WTC11 (cell line): ENCODE measurements at regions not wholly inside any gene's neighbourhood (a gene's known extent, or its start where the extent isn't known, plus 50 kb on each side); places are given as distances from the start of the nearest gene placed in this dataset.

Source experiments
- ATAC-seq: fragments of 200-7000 bp; cut with Tn5 transposase; 2 replicates; pipeline ENCODE4 v1.10.0; 2021; ENCODE audit warnings: mild to moderate bottlenecking, moderate library complexity
- CTCF ChIA-PET: fragments of 300-600 bp; sonication (Branson Sonifier 250); formaldehyde crosslinking; loops from one replicate; lab custom pipeline; 2021; ENCODE audit warnings: antibody characterized with exemption; lab: Charles Lee
- POLR2A ChIA-PET: fragments of 350-600 bp; sonication (Branson Sonifier 250); formaldehyde crosslinking; loops from one replicate; lab custom pipeline; 2021; ENCODE audit warnings: antibody characterized with exemption; lab: Charles Lee
- DNase-seq: peaks from one replicate; pipeline ENCODE4 v3.0.0; 2021; ENCODE audit warnings: low spot score
- H3K27ac Mint-ChIP-seq: 2 replicates; pipeline ENCODE4 v1.8.0; 2021; ENCODE audit warnings: mixed read lengths
- H3K27me3 Mint-ChIP-seq: 2 replicates; pipeline ENCODE4 v1.8.0; 2021; ENCODE audit warnings: low read depth, mild to moderate bottlenecking, moderate library complexity, mixed read lengths
- H3K36me3 Mint-ChIP-seq: 2 replicates; pipeline ENCODE4 v1.8.0; 2021; ENCODE audit warnings: mixed read lengths
- H3K4me1 Mint-ChIP-seq: 2 replicates; pipeline ENCODE4 v1.8.0; 2022; ENCODE audit warnings: mixed read lengths
- H3K4me3 Mint-ChIP-seq: 2 replicates; pipeline ENCODE4 v1.8.0; 2021; ENCODE audit warnings: mild to moderate bottlenecking, moderate library complexity, mixed read lengths
- H3K9me3 Mint-ChIP-seq: 2 replicates; pipeline ENCODE4 v1.8.0; 2021; ENCODE audit warnings: mixed read lengths
- AFF4 ChIP-seq: sonication (generic); formaldehyde crosslinking; IDR thresholded peaks from 2 replicates; pipeline ENCODE4 v1.8.1; 2023; ENCODE audit warnings: mild to moderate bottlenecking, missing genetic modification reagents, borderline replicate concordance
- ESRRA ChIP-seq: sonication (generic); formaldehyde crosslinking; IDR thresholded peaks from 2 replicates; pipeline ENCODE4 v1.8.1; 2022; ENCODE audit warnings: mild to moderate bottlenecking, missing genetic modification reagents, borderline replicate concordance
- FOXP1 ChIP-seq: sonication (generic); formaldehyde crosslinking; IDR thresholded peaks from 2 replicates; pipeline ENCODE4 v1.8.0; 2022; ENCODE audit warnings: missing genetic modification reagents, mild to moderate bottlenecking, moderate library complexity, borderline replicate concordance
- GRHL2 ChIP-seq: fragments of 250-450 bp; sonication (Bioruptor Pico); IDR thresholded peaks from 2 replicates; pipeline ENCODE4 v1.8.0; 2022; ENCODE audit warnings: mild to moderate bottlenecking, moderate library complexity; ENCODE audit not compliant: insufficient replicate concordance, severe bottlenecking
- HMGA2 ChIP-seq: fragments of 250-450 bp; sonication (Bioruptor Pico); IDR thresholded peaks from 2 replicates; pipeline ENCODE4 v1.4.0; 2021; ENCODE audit warnings: mild to moderate bottlenecking, moderate library complexity
- KAT7 ChIP-seq: sonication (generic); formaldehyde crosslinking; IDR thresholded peaks from 2 replicates; pipeline ENCODE4 v1.8.1; 2023; ENCODE audit warnings: missing genetic modification reagents, mild to moderate bottlenecking, borderline replicate concordance
- OVOL2 ChIP-seq: fragments of 250-450 bp; sonication (Bioruptor Pico); IDR thresholded peaks from 2 replicates; pipeline ENCODE4 v1.9.0; 2021; ENCODE audit warnings: mild to moderate bottlenecking, borderline replicate concordance
- RELA ChIP-seq: sonication (generic); formaldehyde crosslinking; IDR thresholded peaks from 2 replicates; pipeline ENCODE4 v1.8.1; 2022; ENCODE audit warnings: missing genetic modification reagents, mild to moderate bottlenecking, borderline replicate concordance
- SMAD3 ChIP-seq: sonication (generic); formaldehyde crosslinking; IDR thresholded peaks from 2 replicates; pipeline ENCODE4 v1.8.0; 2022; ENCODE audit warnings: missing genetic modification reagents, mild to moderate bottlenecking, borderline replicate concordance
- SMAD4 ChIP-seq: sonication (generic); formaldehyde crosslinking; IDR thresholded peaks from 2 replicates; pipeline ENCODE4 v1.8.0; 2022; ENCODE audit warnings: mild to moderate bottlenecking, missing genetic modification reagents
- SP1 ChIP-seq: sonication (generic); formaldehyde crosslinking; conservative IDR thresholded peaks from 2 replicates; pipeline ENCODE4 v1.8.1; 2022; ENCODE audit warnings: missing genetic modification reagents
- TCF7 ChIP-seq: sonication (generic); formaldehyde crosslinking; IDR thresholded peaks from 2 replicates; pipeline ENCODE4 v1.8.0; 2022; ENCODE audit warnings: mild to moderate bottlenecking, low read depth, missing genetic modification reagents, moderate library complexity
- TEAD1 ChIP-seq: sonication (generic); formaldehyde crosslinking; IDR thresholded peaks from 2 replicates; pipeline ENCODE4 v1.8.0; 2022; ENCODE audit warnings: mild to moderate bottlenecking, missing genetic modification reagents
- ZNF317 ChIP-seq: sonication (generic); formaldehyde crosslinking; IDR thresholded peaks from 2 replicates; pipeline ENCODE4 v1.8.1; 2023; ENCODE audit warnings: low read depth, mild to moderate bottlenecking, moderate library complexity, missing genetic modification reagents, borderline replicate concordance
- ZNF416 ChIP-seq: fragments of 250-450 bp; sonication (Bioruptor Pico); IDR thresholded peaks from 2 replicates; pipeline ENCODE4 v1.9.0; 2021; ENCODE audit warnings: mild to moderate bottlenecking, inconsistent platforms
- ZNF423 ChIP-seq: fragments of 250-450 bp; sonication (Bioruptor Pico); IDR thresholded peaks from 2 replicates; pipeline ENCODE4 v2.1.2; 2022; ENCODE audit warnings: mild to moderate bottlenecking, moderate library complexity
- TF ChIP-seq, protein P1 (sequence below): sonication (generic); formaldehyde crosslinking; IDR thresholded peaks from 2 replicates; pipeline ENCODE4 v1.8.1; 2023; ENCODE audit warnings: mild to moderate bottlenecking, missing genetic modification reagents, moderate library complexity
- TF ChIP-seq, protein P2 (sequence below): sonication (generic); formaldehyde crosslinking; IDR thresholded peaks from 2 replicates; pipeline ENCODE4 v1.8.1; 2022; ENCODE audit warnings: low read depth, mild to moderate bottlenecking, moderate library complexity, missing genetic modification reagents, borderline replicate concordance
- TF ChIP-seq, protein P3 (sequence below): sonication (generic); formaldehyde crosslinking; IDR thresholded peaks from 2 replicates; pipeline ENCODE4 v1.8.1; 2022; ENCODE audit warnings: missing genetic modification reagents, borderline replicate concordance
- TF ChIP-seq, protein P4 (sequence below): sonication (generic); formaldehyde crosslinking; conservative IDR thresholded peaks from 2 replicates; pipeline ENCODE4 v1.8.1; 2022; ENCODE audit warnings: mild to moderate bottlenecking, missing genetic modification reagents

DNA sequence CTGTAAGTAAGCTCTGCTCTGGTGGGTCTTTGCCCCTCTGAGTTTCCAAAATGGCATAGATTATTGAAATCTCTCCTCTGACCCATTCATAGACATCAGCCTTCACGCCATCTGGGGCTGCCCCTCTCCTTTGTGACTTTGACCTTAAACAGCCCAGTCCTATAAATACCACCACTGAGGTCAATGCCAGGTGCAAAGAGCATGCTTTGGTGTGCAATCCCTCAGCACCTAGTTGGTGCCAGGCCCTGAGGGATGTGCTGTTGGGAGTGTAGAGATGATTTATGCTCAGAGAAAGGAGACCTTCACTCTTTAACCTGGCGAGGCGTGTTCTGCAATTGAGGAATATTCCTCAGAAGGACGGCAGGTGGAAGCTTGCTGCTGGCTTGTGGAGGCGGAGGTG is 121.7 kb upstream of the TSHZ3 start:
- Mint-ChIP-seq H3K36me3 (no peaks in the 10 kb centered on the region), H3K27ac (no peak overlapping the region; the same call in 1 of the 2 replicates), H3K4me1 (peaks cover 12% of the 10 kb centered on the region; the same call in 1 of the 2 replicates), H3K4me3 (no peak overlapping the region), H3K9me3 (peaks cover 22% of the 10 kb centered on the region), H3K27me3 (peaks cover 7% of the 10 kb centered on the region; the same call in 1 of the 2 replicates)
- POLR2A ChIA-PET, result no interaction called here
- no peak for DNase-seq
- CTCF ChIA-PET, result interaction anchor here (1.2 kb wide), 1 partner anchor 78 kb away, joined by 3 read pairs; no protein-coding TSS in a partner anchor
- TF ChIP-seq, protein P1, sequence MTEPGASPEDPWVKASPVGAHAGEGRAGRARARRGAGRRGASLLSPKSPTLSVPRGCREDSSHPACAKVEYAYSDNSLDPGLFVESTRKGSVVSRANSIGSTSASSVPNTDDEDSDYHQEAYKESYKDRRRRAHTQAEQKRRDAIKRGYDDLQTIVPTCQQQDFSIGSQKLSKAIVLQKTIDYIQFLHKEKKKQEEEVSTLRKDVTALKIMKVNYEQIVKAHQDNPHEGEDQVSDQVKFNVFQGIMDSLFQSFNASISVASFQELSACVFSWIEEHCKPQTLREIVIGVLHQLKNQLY (CRISPR knock-in tag), result no peak
- TF ChIP-seq FOXP1 (CRISPR knock-in tag) (no peak), ZNF423 (CRISPR knock-in tag) (no peak), HMGA2 (no peak), OVOL2 (CRISPR knock-in tag) (no peak), SMAD4 (CRISPR knock-in tag) (no peak), TCF7 (CRISPR knock-in tag) (no peak), KAT7 (no peak), RELA (CRISPR knock-in tag) (no peak), AFF4 (CRISPR knock-in tag) (no peak), ZNF416 (CRISPR knock-in tag) (no peak), TEAD1 (CRISPR knock-in tag) (no peak), SP1 (CRISPR knock-in tag) (no peak), GRHL2 (CRISPR knock-in tag) (no peak), SMAD3 (CRISPR knock-in tag) (no peak), ZNF317 (CRISPR knock-in tag) (no peak), ESRRA (CRISPR knock-in tag) (no peak)
- TF ChIP-seq, protein P2, sequence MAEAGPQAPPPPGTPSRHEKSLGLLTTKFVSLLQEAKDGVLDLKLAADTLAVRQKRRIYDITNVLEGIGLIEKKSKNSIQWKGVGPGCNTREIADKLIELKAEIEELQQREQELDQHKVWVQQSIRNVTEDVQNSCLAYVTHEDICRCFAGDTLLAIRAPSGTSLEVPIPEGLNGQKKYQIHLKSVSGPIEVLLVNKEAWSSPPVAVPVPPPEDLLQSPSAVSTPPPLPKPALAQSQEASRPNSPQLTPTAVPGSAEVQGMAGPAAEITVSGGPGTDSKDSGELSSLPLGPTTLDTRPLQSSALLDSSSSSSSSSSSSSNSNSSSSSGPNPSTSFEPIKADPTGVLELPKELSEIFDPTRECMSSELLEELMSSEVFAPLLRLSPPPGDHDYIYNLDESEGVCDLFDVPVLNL, result no peak
- TF ChIP-seq, protein P3, sequence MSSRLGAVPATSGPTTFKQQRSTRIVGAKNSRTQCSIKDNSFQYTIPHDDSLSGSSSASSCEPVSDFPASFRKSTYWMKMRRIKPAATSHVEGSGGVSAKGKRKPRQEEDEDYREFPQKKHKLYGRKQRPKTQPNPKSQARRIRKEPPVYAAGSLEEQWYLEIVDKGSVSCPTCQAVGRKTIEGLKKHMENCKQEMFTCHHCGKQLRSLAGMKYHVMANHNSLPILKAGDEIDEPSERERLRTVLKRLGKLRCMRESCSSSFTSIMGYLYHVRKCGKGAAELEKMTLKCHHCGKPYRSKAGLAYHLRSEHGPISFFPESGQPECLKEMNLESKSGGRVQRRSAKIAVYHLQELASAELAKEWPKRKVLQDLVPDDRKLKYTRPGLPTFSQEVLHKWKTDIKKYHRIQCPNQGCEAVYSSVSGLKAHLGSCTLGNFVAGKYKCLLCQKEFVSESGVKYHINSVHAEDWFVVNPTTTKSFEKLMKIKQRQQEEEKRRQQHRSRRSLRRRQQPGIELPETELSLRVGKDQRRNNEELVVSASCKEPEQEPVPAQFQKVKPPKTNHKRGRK (CRISPR knock-in tag), result no peak
- TF ChIP-seq, protein P4, sequence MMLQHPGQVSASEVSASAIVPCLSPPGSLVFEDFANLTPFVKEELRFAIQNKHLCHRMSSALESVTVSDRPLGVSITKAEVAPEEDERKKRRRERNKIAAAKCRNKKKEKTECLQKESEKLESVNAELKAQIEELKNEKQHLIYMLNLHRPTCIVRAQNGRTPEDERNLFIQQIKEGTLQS, result no peak
- ATAC-seq, result no peak
